T-cell (primary cell): ENCODE measurements at regions not wholly inside any gene's neighbourhood (a gene's known extent, or its start where the extent isn't known, plus 50 kb on each side); places are given as distances from the start of the nearest gene placed in this dataset.
"Not testable (repeated sequence)": the region's sequence is repeated elsewhere in the genome, so short reads cannot be mapped to it uniquely, and the experiment has no call there.

Experiments used
- ATAC-seq, 4 experiments: fragments of 200-7000 bp in 3 of 4; fragments of 150-1000 bp in 1 of 4; cut with Tn5 transposase; replicated peaks in 1 of 4; 1 replicate in 3 of 4; 2 replicates in 1 of 4; pipeline ENCODE4 v1.10.0; 2021; ENCODE audit warnings: moderate library complexity in 3 of 4, mild to moderate bottlenecking in 2 of 4, moderate number of reproducible peaks in 1 of 4
- CTCF ChIA-PET, 2 donors: fragments of 300-600 bp; sonication (Branson Sonifier 250); formaldehyde crosslinking; loops; one replicate each; lab custom pipeline; 2022; ENCODE audit warnings: antibody characterized with exemption in 2 of 2; lab: Charles Lee
- POLR2A ChIA-PET, 2 donors: fragments of 300-600 bp; sonication (Branson Sonifier 250); formaldehyde crosslinking; loops; one replicate each; lab custom pipeline; 2022; ENCODE audit warnings: antibody characterized with exemption in 2 of 2; lab: Charles Lee
- DNase-seq, 35 experiments: peaks; one replicate each; pipeline versions ENCODE4 v3.0.0 to v3.0.0-alpha.2; 2013 to 2023
- H3K27ac ChIP-seq: one replicate; pipeline ENCODE4 v1.5.1; 2013; ENCODE audit warnings: low read length
- H3K27me3 ChIP-seq, 2 experiments: replicated peaks in 1 of 2; 1 replicate in 1 of 2; 2 replicates in 1 of 2; pipeline versions ENCODE4 v1.6.1 to v1.7.0; 2013; ENCODE audit warnings: low read length in 1 of 2, mixed read lengths in 1 of 2; ENCODE audit not compliant: control insufficient read depth in 2 of 2, insufficient read depth in 2 of 2; ENCODE audit errors: extremely low read depth in 1 of 2
- H3K36me3 ChIP-seq, 2 donors: 1 replicate in 1 of 2; 2 replicates in 1 of 2; pipeline versions ENCODE4 v1.6.1 to v1.7.0; 2013; ENCODE audit warnings: low read length in 1 of 2; ENCODE audit not compliant: control insufficient read depth in 2 of 2, insufficient read depth in 1 of 2; ENCODE audit errors: extremely low read depth in 1 of 2
- H3K4me1 ChIP-seq, 2 experiments: 1 replicate in 1 of 2; 2 replicates in 1 of 2; pipeline versions ENCODE4 v1.6.1 to v1.7.0; 2013; ENCODE audit warnings: low read length in 2 of 2, mixed read lengths in 1 of 2; ENCODE audit not compliant: insufficient read depth in 2 of 2, control insufficient read depth in 1 of 2; ENCODE audit errors: extremely low read depth in 1 of 2
- H3K4me3 ChIP-seq, 2 donors: 1 replicate in 1 of 2; 2 replicates in 1 of 2; pipeline versions ENCODE4 v1.5.1 to v1.7.0; 2013; ENCODE audit warnings: mild to moderate bottlenecking in 2 of 2, low read length in 1 of 2, moderate library complexity in 1 of 2; ENCODE audit not compliant: control insufficient read depth in 1 of 2; ENCODE audit errors: extremely low read depth in 1 of 2
- H3K9me3 ChIP-seq: 2 replicates; pipeline ENCODE4 v1.7.0; 2013
- H3K27ac Mint-ChIP-seq, 2 donors: one replicate each; pipeline ENCODE4 v1.8.0; 2020 to 2021; ENCODE audit warnings: mild to moderate bottlenecking in 2 of 2, mixed read lengths in 2 of 2
- H3K27me3 Mint-ChIP-seq, 2 donors: one replicate each; pipeline ENCODE4 v1.8.0; 2021 to 2022; ENCODE audit warnings: mixed read lengths in 2 of 2
- H3K36me3 Mint-ChIP-seq: one replicate; pipeline ENCODE4 v1.8.0; 2021; ENCODE audit warnings: mixed read lengths
- H3K4me1 Mint-ChIP-seq, 3 donors: one replicate each; pipeline ENCODE4 v1.8.0; 2020 to 2022; ENCODE audit warnings: mixed read lengths in 3 of 3, mild to moderate bottlenecking in 1 of 3
- H3K4me3 Mint-ChIP-seq, 3 donors: one replicate each; pipeline ENCODE4 v1.8.0; 2020 to 2022; ENCODE audit warnings: mild to moderate bottlenecking in 3 of 3, mixed read lengths in 3 of 3, moderate library complexity in 3 of 3
- H3K9me3 Mint-ChIP-seq, 3 donors: one replicate each; pipeline ENCODE4 v1.8.0; 2020 to 2022; ENCODE audit warnings: mixed read lengths in 3 of 3
- WGBS: methylation state at CpG from one replicate; pipeline ENCODE4 v1.1.5; 2013; ENCODE audit warnings: missing lambda C conversion rate; ENCODE audit not compliant: insufficient coverage; 5-methylcytosine and 5-hydroxymethylcytosine counted together

GRCh38 chr15:66965201-66965900 lies 100.1 kb upstream of the SMAD3 start:
- no peak overlapping the region for H3K4me3 Mint-ChIP-seq
- no peaks in the 10 kb centered on the region for H3K9me3 Mint-ChIP-seq
- Histone ChIP-seq H3K4me1 (no peaks in the 10 kb centered on the region), H3K9me3 (no peaks in the 10 kb centered on the region), H3K27me3 (peaks cover 0 to 2% of the 10 kb centered on the region in 2 experiments), H3K27ac (no peak overlapping the region), H3K36me3 (no peaks in the 10 kb centered on the region), H3K4me3 (no peak overlapping the region)
- no peaks in the 10 kb centered on the region for H3K27me3 Mint-ChIP-seq
- DNase-seq = no peak
- POLR2A ChIA-PET = no interaction called here
- CTCF ChIA-PET = interaction anchor here in 1 of 2 donors (0.6 kb wide), 1 partner anchor 73 kb away, joined by 3 read pairs; no protein-coding TSS in a partner anchor
- no peaks in the 10 kb centered on the region for H3K36me3 Mint-ChIP-seq
- no peak overlapping the region for H3K27ac Mint-ChIP-seq
- no peaks in the 10 kb centered on the region for H3K4me1 Mint-ChIP-seq
- WGBS = 77% methylated on average over 4 of the region's 10 CpGs
- no peak for ATAC-seq

- H3K9me3 ChIP-seq = no peaks in the 10 kb centered on the region
- no peak overlapping the region for H3K4me3 Mint-ChIP-seq
- WGBS = 80% methylated on average over 1 of the region's 2 CpGs
- H3K36me3 Mint-ChIP-seq = no peaks in the 10 kb centered on the region
- no peaks in the 10 kb centered on the region for H3K4me1 ChIP-seq
- H3K27me3 Mint-ChIP-seq = no peaks in the 10 kb centered on the region
- H3K4me3 ChIP-seq = no peak overlapping the region
- H3K27ac ChIP-seq = no peak overlapping the region
- ChIA-PET CTCF (interaction anchor here in 1 of 2 donors (0.6 kb wide), 1 partner anchor 74 kb away, joined by 3 read pairs; no protein-coding TSS in a partner anchor), POLR2A (no interaction called here)
- no peaks in the 10 kb centered on the region for H3K36me3 ChIP-seq
- H3K9me3 Mint-ChIP-seq = no peaks in the 10 kb centered on the region
- H3K4me1 Mint-ChIP-seq = no peaks in the 10 kb centered on the region
- peaks cover 0 to 2% of the 10 kb centered on the region in 2 experiments for H3K27me3 ChIP-seq
- H3K27ac Mint-ChIP-seq = no peak overlapping the region
- peak in 1 of 35 experiments; percentile 33 for DNase-seq
- ATAC-seq = no peak
Observed at GRCh38 chr15:66966256-66966655, 99.1 kb upstream of the SMAD3 start.

GRCh38 chr15:66968806-66969596 lies 96.4 kb upstream of the SMAD3 start:
- Histone ChIP-seq H3K4me1 (no peaks in the 10 kb centered on the region), H3K36me3 (no peaks in the 10 kb centered on the region), H3K27ac (no peak overlapping the region), H3K4me3 (no peak overlapping the region), H3K27me3 (peaks cover 0 to 2% of the 10 kb centered on the region in 2 experiments), H3K9me3 (no peaks in the 10 kb centered on the region)
- Mint-ChIP-seq H3K4me3 (no peak overlapping the region), H3K36me3 (no peaks in the 10 kb centered on the region), H3K4me1 (no peaks in the 10 kb centered on the region), H3K9me3 (no peaks in the 10 kb centered on the region), H3K27ac (no peak overlapping the region), H3K27me3 (no peaks in the 10 kb centered on the region)
- ATAC-seq (no peak), DNase-seq (no peak)
- ChIA-PET CTCF (interaction anchor here (0.6 kb wide), 4 partner anchors 68 to 313 kb away, joined by 3 to 13 read pairs (median 6); no protein-coding TSS in a partner anchor), POLR2A (no interaction called here)
- WGBS = 100% methylated on average over 3 of the region's 10 CpGs

GRCh38 chr15:66974131-66974530 lies 91.3 kb upstream of the SMAD3 start:
- H3K4me1 Mint-ChIP-seq, H3K9me3 Mint-ChIP-seq, H3K27me3 Mint-ChIP-seq, H3K4me1 ChIP-seq, H3K4me3 ChIP-seq, H3K36me3 ChIP-seq, DNase-seq, CTCF ChIA-PET, H3K36me3 Mint-ChIP-seq, POLR2A ChIA-PET, H3K27me3 ChIP-seq, H3K27ac Mint-ChIP-seq, H3K27ac ChIP-seq, H3K4me3 Mint-ChIP-seq, H3K9me3 ChIP-seq, ATAC-seq: not testable (repeated sequence)
- WGBS = 92% methylated on average over 8 of the region's 10 CpGs

GRCh38 chr15:66976106-66976640 lies 89.2 kb upstream of the SMAD3 start:
- H3K36me3 ChIP-seq, H3K4me1 ChIP-seq, DNase-seq, H3K27ac ChIP-seq, H3K4me1 Mint-ChIP-seq, H3K27me3 Mint-ChIP-seq, H3K36me3 Mint-ChIP-seq, H3K27me3 ChIP-seq, H3K4me3 Mint-ChIP-seq, ATAC-seq, H3K27ac Mint-ChIP-seq, CTCF ChIA-PET, H3K9me3 Mint-ChIP-seq, H3K4me3 ChIP-seq, H3K9me3 ChIP-seq: not testable (repeated sequence)
- 89% methylated on average over 13 of the region's 18 CpGs for WGBS
- POLR2A ChIA-PET = interaction anchor here in 1 of 2 donors (0.6 kb wide), 1 partner anchor 27 kb away, joined by 3 read pairs; no protein-coding TSS in a partner anchor

GRCh38 chr15:66980326-66980725 lies 85.1 kb upstream of the SMAD3 start:
- not testable (repeated sequence) for H3K27ac ChIP-seq, ATAC-seq, H3K4me1 ChIP-seq, H3K36me3 Mint-ChIP-seq, H3K27ac Mint-ChIP-seq, H3K4me1 Mint-ChIP-seq, H3K4me3 ChIP-seq, H3K36me3 ChIP-seq, H3K4me3 Mint-ChIP-seq, H3K9me3 Mint-ChIP-seq, H3K9me3 ChIP-seq, DNase-seq
- CTCF ChIA-PET = interaction anchor here in 1 of 2 donors (0.6 kb wide), 1 partner anchor 182 kb away, joined by 3 read pairs; no protein-coding TSS in a partner anchor
- WGBS = no CpG with 5 or more reads among the region's 3 CpGs
- peaks cover 0 to 14% of the 10 kb centered on the region in 2 experiments for H3K27me3 ChIP-seq
- POLR2A ChIA-PET = interaction anchor here in 1 of 2 donors (0.6 kb wide), 1 partner anchor 25 kb away, joined by 7 read pairs; no protein-coding TSS in a partner anchor
- peaks cover 10 to 13% of the 10 kb centered on the region in 2 donors for H3K27me3 Mint-ChIP-seq
